Esophagus squamous epithelium (tissue), 4 donors: ENCODE measurements at regions not wholly inside any gene's neighbourhood (a gene's known extent, or its start where the extent isn't known, plus 50 kb on each side); places are given as distances from the start of the nearest gene placed in this dataset.

ENCODE experiments used
- CTCF ChIP-seq, 6 experiments: fragments of 450-650 bp in 4 of 6; fragments of 200-600 bp in 2 of 6; sonication (generic) in 2 of 6; IDR thresholded peaks; one replicate each; pipeline ENCODE4 v1.5.1; 2016 to 2019; ENCODE audit warnings: antibody characterized with exemption in 6 of 6, mild to moderate bottlenecking in 4 of 6, moderate library complexity in 4 of 6
- POLR2A ChIP-seq, 4 donors: fragments of 450-650 bp; IDR thresholded peaks; one replicate each; pipeline ENCODE4 v1.6.1; 2017; ENCODE audit warnings: antibody characterized with exemption in 4 of 4, mild to moderate bottlenecking in 4 of 4, moderate library complexity in 3 of 4

DNA sequence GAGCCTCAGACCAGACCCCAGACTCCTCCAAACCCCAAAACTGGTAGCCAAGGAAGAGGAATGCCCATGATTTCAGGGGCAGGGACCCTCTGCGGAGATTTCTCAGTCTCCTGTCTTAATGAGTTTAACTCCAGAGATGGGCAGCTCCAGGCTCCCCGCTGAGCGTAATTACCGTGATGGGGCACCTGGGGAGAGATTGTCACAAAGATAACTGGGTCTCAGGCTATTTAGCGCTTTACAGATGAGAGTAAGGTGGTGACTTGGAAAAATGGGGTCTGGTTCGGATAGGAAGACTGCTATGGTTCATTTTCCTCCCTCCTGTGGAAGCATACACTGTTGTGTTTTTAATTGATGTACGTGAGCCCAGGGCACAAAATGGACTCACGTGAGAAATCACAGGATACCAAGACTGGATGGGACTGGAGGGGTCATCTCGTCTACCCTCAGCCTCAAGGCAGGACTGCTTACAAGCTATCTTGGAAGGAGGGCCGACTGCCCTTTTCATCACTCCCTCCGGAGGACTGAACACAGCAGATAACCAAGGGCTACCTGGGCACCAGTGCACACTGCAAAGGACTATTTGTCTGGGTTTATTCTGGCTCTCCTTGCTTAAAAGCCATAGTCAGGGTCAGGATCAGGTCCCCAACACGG is 427.8 kb downstream of the ZNF521 start:
- no peak for TF ChIP-seq CTCF (IDR thresholded peaks at IDR 0.05)
- no peak for TF ChIP-seq POLR2A (IDR thresholded peaks at IDR 0.05)
